ENCODE measurements at regions not wholly inside any gene's neighbourhood (a gene's known extent, or its start where the extent isn't known, plus 50 kb on each side); places are given as distances from the start of the nearest gene placed in this dataset.

DNA sequence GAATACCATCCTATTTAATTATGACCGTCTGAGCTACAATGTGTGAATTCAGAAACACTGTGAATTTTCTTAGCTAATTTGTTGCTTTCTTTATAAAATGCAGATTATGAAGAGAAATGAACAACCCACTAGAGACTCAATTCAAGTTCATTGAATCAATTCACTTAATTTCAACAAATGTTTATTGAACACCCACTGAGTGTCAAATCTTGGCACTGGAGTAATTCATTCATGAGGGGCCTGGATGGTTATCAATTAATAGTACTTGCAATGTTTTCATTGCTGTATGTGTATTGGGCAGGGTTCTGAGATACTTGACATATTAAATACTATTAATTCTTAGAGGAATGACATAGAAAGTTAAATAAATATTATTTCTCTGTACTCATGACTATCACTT, 789.4 kb downstream of the STPG2 start:
- no peak for FAIRE-seq
- H3K27ac ChIP-seq (ENCODE audit: low read depth, low read length): no peak overlapping the region
- H3K9me3 ChIP-seq (ENCODE audit: insufficient read depth, low read depth, low read length): no peaks in the 10 kb centered on the region
- H3K4me2 ChIP-seq (ENCODE audit: low read length): no peak overlapping the region
- no peaks in the 10 kb centered on the region for H3K27me3 ChIP-seq (ENCODE audit: insufficient read depth, low read length)
- H3K79me2 ChIP-seq (ENCODE audit: insufficient read depth, low read length): no peaks in the 10 kb centered on the region
- no peak for TF ChIP-seq EZH2 (IDR thresholded peaks at IDR 0.05; ENCODE audit: insufficient read depth, low read length)
- TF ChIP-seq, protein P1, sequence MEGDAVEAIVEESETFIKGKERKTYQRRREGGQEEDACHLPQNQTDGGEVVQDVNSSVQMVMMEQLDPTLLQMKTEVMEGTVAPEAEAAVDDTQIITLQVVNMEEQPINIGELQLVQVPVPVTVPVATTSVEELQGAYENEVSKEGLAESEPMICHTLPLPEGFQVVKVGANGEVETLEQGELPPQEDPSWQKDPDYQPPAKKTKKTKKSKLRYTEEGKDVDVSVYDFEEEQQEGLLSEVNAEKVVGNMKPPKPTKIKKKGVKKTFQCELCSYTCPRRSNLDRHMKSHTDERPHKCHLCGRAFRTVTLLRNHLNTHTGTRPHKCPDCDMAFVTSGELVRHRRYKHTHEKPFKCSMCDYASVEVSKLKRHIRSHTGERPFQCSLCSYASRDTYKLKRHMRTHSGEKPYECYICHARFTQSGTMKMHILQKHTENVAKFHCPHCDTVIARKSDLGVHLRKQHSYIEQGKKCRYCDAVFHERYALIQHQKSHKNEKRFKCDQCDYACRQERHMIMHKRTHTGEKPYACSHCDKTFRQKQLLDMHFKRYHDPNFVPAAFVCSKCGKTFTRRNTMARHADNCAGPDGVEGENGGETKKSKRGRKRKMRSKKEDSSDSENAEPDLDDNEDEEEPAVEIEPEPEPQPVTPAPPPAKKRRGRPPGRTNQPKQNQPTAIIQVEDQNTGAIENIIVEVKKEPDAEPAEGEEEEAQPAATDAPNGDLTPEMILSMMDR (IDR thresholded peaks at IDR 0.05; ENCODE audit: insufficient read depth, low read depth, low read length): no peak
- no peak overlapping the region for H3K27ac Mint-ChIP-seq (ENCODE audit: unreplicated experiment)
- H3K9me3 Mint-ChIP-seq (ENCODE audit: unreplicated experiment): peaks cover 3% of the 10 kb centered on the region
- DNase-seq (ENCODE audit: low read depth): no peak
- no peaks in the 10 kb centered on the region for H3K36me3 Mint-ChIP-seq (ENCODE audit: low read depth, unreplicated experiment)
- no peaks in the 10 kb centered on the region for H4K20me1 ChIP-seq (ENCODE audit: insufficient read depth, low read length)
- H3K4me1 ChIP-seq (ENCODE audit: insufficient read depth, low read length): no peaks in the 10 kb centered on the region
- no peak overlapping the region for H2AFZ ChIP-seq (ENCODE audit: low read depth, low read length)
- H3K36me3 ChIP-seq (ENCODE audit: insufficient read depth, low read length): no peaks in the 10 kb centered on the region
- no peaks in the 10 kb centered on the region for H3K27me3 Mint-ChIP-seq (ENCODE audit: low read depth, unreplicated experiment)
- H3K4me1 Mint-ChIP-seq (ENCODE audit: low read depth, unreplicated experiment): no peaks in the 10 kb centered on the region
- H3K4me3 ChIP-seq (ENCODE audit: insufficient read depth, low read depth, low read length): no peak overlapping the region
- H3K4me3 Mint-ChIP-seq (ENCODE audit: unreplicated experiment): no peak overlapping the region
- no peak overlapping the region for H3K9ac ChIP-seq (ENCODE audit: low read length)

DNA sequence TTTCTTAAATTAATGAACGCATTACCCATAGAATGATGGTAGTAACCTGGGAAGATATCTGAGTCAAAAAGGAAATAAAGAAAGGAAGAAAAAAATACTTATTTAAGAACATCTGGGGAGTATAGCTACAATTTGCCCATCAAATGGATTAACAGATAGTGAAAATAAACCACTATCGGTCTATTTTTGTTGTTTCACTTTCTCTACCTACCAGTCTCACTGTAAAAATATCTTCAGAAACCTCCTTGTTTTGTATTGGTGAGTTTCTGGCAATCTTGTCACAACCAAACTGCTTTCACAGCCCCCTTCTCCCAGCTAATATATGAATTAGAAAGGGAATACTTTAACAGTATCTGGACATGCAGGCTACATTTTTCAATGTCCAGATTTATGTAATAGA, 783.5 kb downstream of the STPG2 start:
- TF ChIP-seq, protein P1 (IDR thresholded peaks at IDR 0.05; ENCODE audit: insufficient read depth, low read depth, low read length): no peak
- TF ChIP-seq EZH2 (IDR thresholded peaks at IDR 0.05; ENCODE audit: insufficient read depth, low read length): no peak
- no peak overlapping the region for H3K4me3 ChIP-seq (ENCODE audit: insufficient read depth, low read depth, low read length)
- FAIRE-seq (no peak), DNase-seq (ENCODE audit: low read depth) (no peak)
- Mint-ChIP-seq H3K4me1 (ENCODE audit: low read depth, unreplicated experiment) (no peaks in the 10 kb centered on the region), H3K27me3 (ENCODE audit: low read depth, unreplicated experiment) (no peaks in the 10 kb centered on the region), H3K4me3 (ENCODE audit: unreplicated experiment) (no peak overlapping the region), H3K27ac (ENCODE audit: unreplicated experiment) (no peak overlapping the region), H3K9me3 (ENCODE audit: unreplicated experiment) (peaks cover 5% of the 10 kb centered on the region), H3K36me3 (ENCODE audit: low read depth, unreplicated experiment) (no peaks in the 10 kb centered on the region)
- H3K4me1 ChIP-seq (ENCODE audit: insufficient read depth, low read length): no peaks in the 10 kb centered on the region
- no peak overlapping the region for H3K4me2 ChIP-seq (ENCODE audit: low read length)
- no peaks in the 10 kb centered on the region for H3K9me3 ChIP-seq (ENCODE audit: insufficient read depth, low read depth, low read length)
- no peaks in the 10 kb centered on the region for H3K79me2 ChIP-seq (ENCODE audit: insufficient read depth, low read length)
- no peaks in the 10 kb centered on the region for H3K27me3 ChIP-seq (ENCODE audit: insufficient read depth, low read length)
- no peak overlapping the region for H3K9ac ChIP-seq (ENCODE audit: low read length)
- no peaks in the 10 kb centered on the region for H3K36me3 ChIP-seq (ENCODE audit: insufficient read depth, low read length)
- no peak overlapping the region for H3K27ac ChIP-seq (ENCODE audit: low read depth, low read length)
- H2AFZ ChIP-seq (ENCODE audit: low read depth, low read length): no peak overlapping the region
- no peaks in the 10 kb centered on the region for H4K20me1 ChIP-seq (ENCODE audit: insufficient read depth, low read length)

DNA sequence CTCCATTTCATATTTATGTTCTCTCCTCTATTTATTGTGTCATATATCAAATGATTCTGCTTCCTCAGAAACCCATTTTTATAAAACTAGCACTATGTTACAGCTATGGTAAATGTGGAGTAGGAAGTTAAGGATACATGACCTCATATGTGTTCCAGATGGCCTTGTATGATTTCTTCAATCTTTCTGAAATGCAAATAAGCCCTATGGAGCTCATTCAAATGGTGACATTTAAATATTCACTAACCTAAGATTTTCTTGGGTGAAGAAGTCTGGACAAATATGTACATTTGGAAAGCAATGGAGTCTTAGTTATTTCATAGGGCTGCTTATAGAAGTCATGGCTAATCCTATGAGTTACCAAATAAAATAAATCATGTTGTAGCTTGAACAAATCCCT, 782.5 kb downstream of the STPG2 start:
- H3K27me3 Mint-ChIP-seq (ENCODE audit: low read depth, unreplicated experiment): no peaks in the 10 kb centered on the region

More for the DNA sequence above, 782.5 kb downstream of the STPG2 start:
- no peak overlapping the region for H3K4me3 ChIP-seq (ENCODE audit: insufficient read depth, low read depth, low read length)
- DNase-seq (ENCODE audit: low read depth) (no peak), FAIRE-seq (no peak)
- H3K36me3 ChIP-seq (ENCODE audit: insufficient read depth, low read length): no peaks in the 10 kb centered on the region
- no peak overlapping the region for H3K27ac ChIP-seq (ENCODE audit: low read depth, low read length)
- no peak overlapping the region for H2AFZ ChIP-seq (ENCODE audit: low read depth, low read length)
- H3K4me2 ChIP-seq (ENCODE audit: low read length): no peak overlapping the region
- no peaks in the 10 kb centered on the region for H3K4me1 ChIP-seq (ENCODE audit: insufficient read depth, low read length)
- no peak overlapping the region for H3K4me3 Mint-ChIP-seq (ENCODE audit: unreplicated experiment)
- no peaks in the 10 kb centered on the region for H3K9me3 ChIP-seq (ENCODE audit: insufficient read depth, low read depth, low read length)
- H3K27me3 ChIP-seq (ENCODE audit: insufficient read depth, low read length): no peaks in the 10 kb centered on the region
- no peak for TF ChIP-seq EZH2 (IDR thresholded peaks at IDR 0.05; ENCODE audit: insufficient read depth, low read length)
- TF ChIP-seq, protein P1 (IDR thresholded peaks at IDR 0.05; ENCODE audit: insufficient read depth, low read depth, low read length): no peak
- H3K79me2 ChIP-seq (ENCODE audit: insufficient read depth, low read length): no peaks in the 10 kb centered on the region
- H4K20me1 ChIP-seq (ENCODE audit: insufficient read depth, low read length): no peaks in the 10 kb centered on the region
- H3K4me1 Mint-ChIP-seq (ENCODE audit: low read depth, unreplicated experiment): no peaks in the 10 kb centered on the region
- no peaks in the 10 kb centered on the region for H3K36me3 Mint-ChIP-seq (ENCODE audit: low read depth, unreplicated experiment)
- H3K9me3 Mint-ChIP-seq (ENCODE audit: unreplicated experiment): peaks cover 5% of the 10 kb centered on the region
- no peak overlapping the region for H3K27ac Mint-ChIP-seq (ENCODE audit: unreplicated experiment)
- H3K9ac ChIP-seq (ENCODE audit: low read length): no peak overlapping the region
